Activated CD4-positive, alpha-beta T cell treated with anti-CD3 and anti-CD28 coated beads for 24 hours (primary cell): ENCODE measurements at regions not wholly inside any gene's neighbourhood (a gene's known extent, or its start where the extent isn't known, plus 50 kb on each side); places are given as distances from the start of the nearest gene placed in this dataset.
"Not testable (repeated sequence)": the region's sequence is repeated elsewhere in the genome, so short reads cannot be mapped to it uniquely, and the experiment has no call there.

Experiments used
- DNase-seq, 2 donors: peaks; one replicate each; pipeline ENCODE4 v3.0.0-alpha.2; 2020; ENCODE audit warnings: low read depth in 2 of 2

GRCh38 chr16:32947336-32947735, 246.7 kb upstream of the TP53TG3C start:
- not testable (repeated sequence) for DNase-seq

- not testable (repeated sequence) for DNase-seq
These were observed 247.9 kb upstream of the TP53TG3C start for GRCh38 chr16:32946041-32946560.

GRCh38 chr16:32945311-32945710, 248.7 kb upstream of the TP53TG3C start:
- not testable (repeated sequence) for DNase-seq

- DNase-seq: not testable (repeated sequence)
These were observed 254.2 kb upstream of the TP53TG3C start for GRCh38 chr16:32939845-32940244.

GRCh38 chr16:32937929-32938328, 256.1 kb upstream of the TP53TG3C start:
- DNase-seq: not testable (repeated sequence)

GRCh38 chr16:32932240-32933040, 256.5 kb upstream of the TP53TG3 start:
- not testable (repeated sequence) for DNase-seq

GRCh38 chr16:32925192-32925591, 249.2 kb upstream of the TP53TG3 start:
- not testable (repeated sequence) for DNase-seq

GRCh38 chr16:32922578-32922977, 246.6 kb upstream of the TP53TG3 start:
- DNase-seq: not testable (repeated sequence)

- not testable (repeated sequence) for DNase-seq
These were observed 239.4 kb upstream of the TP53TG3 start for GRCh38 chr16:32915346-32915745.

- peak in 1 of 2 donors; percentile 20 for DNase-seq
These were observed 221.8 kb upstream of the TP53TG3 start for GRCh38 chr16:32897782-32898181.

GRCh38 chr16:32885392-32885791, 209.4 kb upstream of the TP53TG3 start:
- not testable (repeated sequence) for DNase-seq

- DNase-seq: not testable (repeated sequence)
These were observed 208.6 kb upstream of the TP53TG3 start for GRCh38 chr16:32884556-32884955.

GRCh38 chr16:32882328-32882857, 206.4 kb upstream of the TP53TG3 start:
- not testable (repeated sequence) for DNase-seq

- not testable (repeated sequence) for DNase-seq
These were observed 205.7 kb upstream of the TP53TG3 start for GRCh38 chr16:32881631-32882030.

GRCh38 chr16:32880009-32880408, 204.0 kb upstream of the TP53TG3 start:
- DNase-seq: not testable (repeated sequence)

GRCh38 chr16:32876718-32877117, 200.8 kb upstream of the TP53TG3 start:
- DNase-seq: not testable (repeated sequence)

GRCh38 chr16:32873783-32874182, 197.8 kb upstream of the TP53TG3 start:
- not testable (repeated sequence) for DNase-seq

GRCh38 chr16:32873120-32873519, 197.2 kb upstream of the TP53TG3 start:
- DNase-seq: not testable (repeated sequence)

- not testable (repeated sequence) for DNase-seq
These were observed 194.7 kb upstream of the TP53TG3 start for GRCh38 chr16:32870628-32871027.

- not testable (repeated sequence) for DNase-seq
These were observed 192.4 kb upstream of the TP53TG3 start for GRCh38 chr16:32868334-32868733.

- not testable (repeated sequence) for DNase-seq
These were observed 189.3 kb upstream of the TP53TG3 start for GRCh38 chr16:32865284-32865683.

GRCh38 chr16:32861476-32862201, 185.7 kb upstream of the TP53TG3 start:
- DNase-seq: not testable (repeated sequence)
